Smooth muscle cell of the brain vasculature (primary cell): ENCODE measurements at regions not wholly inside any gene's neighbourhood (a gene's known extent, or its start where the extent isn't known, plus 50 kb on each side); places are given as distances from the start of the nearest gene placed in this dataset.

ENCODE experiments used
- DNase-seq: peaks from one replicate; pipeline ENCODE4 v3.0.0-alpha.2; 2012; ENCODE audit warnings: low read depth, low spot score

DNA sequence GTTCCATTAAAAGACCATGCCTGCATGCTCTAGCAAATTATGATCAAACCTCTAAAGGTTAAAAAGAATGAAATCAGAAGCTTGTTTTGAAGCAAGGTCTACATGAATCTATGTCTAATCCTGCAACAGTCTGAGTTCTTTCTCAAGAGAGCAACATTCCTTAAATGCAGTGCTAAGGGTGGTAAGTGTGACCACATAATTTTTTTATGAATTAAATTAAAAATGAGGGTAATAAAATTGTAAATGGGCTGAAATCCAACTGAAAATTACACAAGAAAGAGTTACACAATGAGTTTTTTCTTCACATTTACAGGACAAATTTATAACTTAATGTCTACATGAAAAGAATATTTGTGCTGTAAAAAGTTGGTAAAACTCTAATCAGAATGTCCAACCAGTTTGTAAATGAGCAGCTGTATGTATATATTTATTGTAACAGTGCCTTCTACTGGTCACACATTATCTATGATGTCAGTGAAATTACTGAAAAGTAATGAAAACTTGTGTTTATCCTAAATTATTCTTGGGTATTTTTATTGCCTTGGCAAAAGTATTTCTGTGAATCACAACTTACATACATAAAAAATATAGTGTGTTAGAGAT lies 336.3 kb upstream of the PITX2 start:
- no peak for DNase-seq

DNA sequence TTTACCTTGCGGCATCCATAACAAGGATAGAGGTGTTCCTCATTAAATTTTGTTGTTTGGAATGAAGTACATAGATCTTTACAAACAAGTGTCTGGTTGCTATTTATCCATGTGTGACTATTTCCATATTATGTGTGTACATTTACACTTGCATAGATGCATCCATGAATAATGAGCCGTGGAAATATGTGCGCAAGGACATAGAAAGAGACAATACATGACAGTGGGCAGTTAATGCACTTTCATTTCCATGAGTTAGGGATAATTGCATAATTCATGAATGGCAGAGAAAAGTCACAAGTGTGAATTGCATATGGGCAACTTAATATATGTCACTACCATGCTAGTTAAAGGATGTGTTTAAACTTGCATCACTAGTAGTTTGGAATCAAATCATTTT lies 338.2 kb upstream of the PITX2 start:
- DNase-seq: no peak

DNA sequence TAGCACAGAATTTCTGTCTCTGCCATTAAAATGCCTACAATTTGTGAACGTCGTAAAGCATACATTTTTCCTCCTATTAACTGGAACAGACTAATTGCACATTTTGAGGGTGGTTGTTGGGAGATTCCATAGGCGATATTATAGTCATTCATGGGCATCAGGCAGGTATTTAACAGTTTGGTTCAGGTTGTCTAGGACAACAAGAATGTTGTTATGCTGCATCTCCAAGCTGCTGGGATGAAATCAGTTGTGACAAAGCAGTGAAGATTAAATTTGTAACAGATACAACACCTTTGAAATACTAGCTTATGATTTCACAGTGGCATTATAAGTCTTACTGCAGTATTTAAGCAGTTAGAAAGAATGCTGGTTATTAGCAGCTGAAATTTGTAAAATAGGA lies 339.7 kb upstream of the PITX2 start:
- no peak for DNase-seq

DNA sequence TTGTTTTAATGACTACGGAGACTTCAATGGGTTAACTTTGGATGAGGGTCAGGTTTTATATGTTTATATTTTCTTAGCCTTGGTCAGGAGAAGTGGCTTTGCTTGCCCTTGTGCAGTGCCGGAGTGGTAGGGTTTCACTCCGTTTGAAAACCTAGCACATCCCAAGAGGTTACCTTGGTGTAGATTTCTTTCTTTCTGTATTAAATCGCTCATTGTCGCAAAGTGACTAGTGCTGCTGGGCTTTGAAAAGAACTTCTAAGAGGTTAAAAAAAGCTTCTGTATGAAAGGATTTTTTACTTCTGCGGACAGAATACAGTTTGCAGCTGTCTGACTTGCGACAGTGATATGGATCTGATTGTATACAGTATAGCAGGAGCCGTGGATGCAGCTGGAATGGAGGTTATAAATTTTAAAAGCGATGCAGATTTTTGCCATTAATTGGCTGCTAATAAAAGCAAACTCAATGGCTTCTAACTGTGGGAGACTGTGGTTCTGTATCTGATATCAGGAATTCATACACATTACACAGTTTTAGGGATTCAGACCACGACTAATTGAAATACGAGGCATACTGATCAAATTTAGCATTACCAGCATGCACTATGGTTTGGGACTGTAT lies 340.9 kb upstream of the PITX2 start:
- no peak for DNase-seq

DNA sequence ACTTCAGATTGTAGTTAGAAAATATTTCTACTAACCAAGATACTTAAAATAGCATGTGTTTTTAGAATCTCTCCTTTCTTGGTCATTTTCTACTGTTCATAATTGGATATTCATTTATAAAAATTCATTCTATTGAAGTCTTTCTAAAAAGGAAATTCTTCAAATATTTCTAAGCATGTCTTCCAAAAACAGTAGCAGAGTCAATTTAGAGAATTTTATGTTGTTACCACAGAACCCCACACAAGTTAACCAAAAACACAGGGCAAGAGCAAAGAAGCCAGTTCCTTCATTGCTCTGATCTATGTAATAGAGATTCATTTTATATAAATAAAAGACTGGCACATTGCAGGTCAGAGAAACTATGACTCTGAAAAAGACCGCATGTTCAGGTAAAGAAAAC lies 345.1 kb upstream of the PITX2 start:
- DNase-seq: no peak

DNA sequence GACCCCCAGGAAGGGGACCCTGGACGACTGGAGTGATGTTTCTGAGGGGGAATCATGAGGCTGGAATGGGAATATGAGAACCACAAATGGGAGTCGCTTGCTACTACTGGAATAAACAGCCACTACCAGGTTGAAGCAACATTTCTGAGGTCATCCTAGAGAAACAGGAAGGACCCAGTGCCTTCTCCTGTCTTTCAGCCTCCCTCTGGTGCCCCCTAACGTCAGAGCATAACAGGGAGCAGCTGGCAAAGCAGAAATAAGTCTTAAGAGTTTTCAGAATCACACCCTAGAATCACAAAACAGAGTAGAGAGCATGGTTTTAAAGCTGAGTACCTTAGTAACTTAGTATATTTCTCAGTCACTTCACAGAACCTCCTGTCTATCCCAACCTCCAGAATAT lies 347.8 kb upstream of the PITX2 start:
- no peak for DNase-seq

DNA sequence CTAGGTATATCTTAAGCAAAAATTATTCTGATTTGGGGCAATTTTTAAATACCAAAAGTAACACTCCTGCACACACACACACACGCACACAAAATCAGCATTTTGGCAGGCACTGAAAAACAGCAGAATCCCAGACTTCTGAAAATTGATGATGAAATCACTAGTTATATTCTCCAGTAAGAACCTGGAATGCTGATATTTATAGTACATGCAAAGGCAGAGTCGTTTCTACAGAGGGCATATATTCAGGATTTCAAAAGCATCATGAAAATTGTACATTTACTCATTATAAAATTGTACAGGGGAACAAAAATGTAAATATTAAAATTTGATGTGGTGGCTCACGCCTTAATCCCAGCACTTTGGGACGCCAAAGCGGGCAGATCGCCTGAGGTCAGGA lies 352.5 kb upstream of the PITX2 start:
- DNase-seq: no peak

DNA sequence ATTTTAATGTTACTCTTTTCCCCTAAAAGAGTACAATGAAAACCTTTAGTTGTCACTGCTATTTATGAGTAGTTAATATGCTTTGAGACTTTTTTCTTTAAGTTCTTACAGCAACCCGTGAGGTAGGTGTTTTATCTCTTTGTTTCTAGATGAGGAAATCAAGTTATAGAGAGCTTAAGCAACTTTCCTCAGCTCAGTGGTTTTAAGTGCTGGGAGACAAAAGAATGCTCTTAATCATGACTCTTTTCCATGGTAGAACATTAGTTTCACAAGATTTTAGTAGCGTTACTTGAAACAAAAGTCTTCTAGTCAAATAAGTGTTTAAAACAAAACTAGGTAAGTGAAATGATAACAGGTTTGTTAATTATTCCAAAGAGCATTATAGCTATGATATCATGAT lies 354.7 kb upstream of the PITX2 start:
- no peak for DNase-seq

DNA sequence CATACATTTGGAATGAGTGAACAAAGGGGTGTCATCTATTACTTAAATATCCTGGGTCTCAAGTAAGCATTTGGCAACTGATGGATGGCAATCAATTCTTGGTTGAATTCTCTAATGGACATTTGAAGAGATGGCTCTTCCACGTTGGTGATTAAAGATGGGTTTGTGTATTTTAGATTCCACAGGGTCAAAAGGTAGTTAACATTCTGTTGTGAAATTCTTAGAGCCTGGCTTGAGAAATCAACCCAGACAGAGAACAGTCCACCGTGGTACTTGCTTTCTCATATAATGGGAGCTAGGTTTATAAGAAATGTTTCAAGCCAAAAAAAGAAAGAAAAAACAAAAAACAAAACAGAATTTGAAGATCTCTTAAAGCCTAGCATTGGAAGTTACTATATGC lies 355.9 kb upstream of the PITX2 start:
- no peak for DNase-seq

DNA sequence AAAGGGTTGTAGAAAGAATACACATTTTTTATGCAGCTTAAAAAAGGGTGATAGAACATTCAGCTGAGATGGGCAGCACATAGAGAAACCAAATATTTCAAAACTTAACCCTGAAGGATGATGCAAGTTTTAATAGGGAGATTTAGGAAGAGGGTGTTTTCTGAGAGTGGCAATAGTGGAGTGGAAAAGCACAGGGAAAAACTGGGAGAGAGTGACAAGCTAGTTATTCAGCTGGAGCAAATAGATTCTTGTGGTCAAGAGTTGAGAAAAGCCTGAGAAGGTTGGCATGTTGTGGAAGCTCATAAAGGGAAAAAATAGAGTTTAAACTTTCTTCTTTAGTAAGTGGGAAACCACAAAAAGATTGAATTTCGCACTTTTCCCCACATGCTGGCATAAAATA lies 359.6 kb upstream of the PITX2 start:
- no peak for DNase-seq

DNA sequence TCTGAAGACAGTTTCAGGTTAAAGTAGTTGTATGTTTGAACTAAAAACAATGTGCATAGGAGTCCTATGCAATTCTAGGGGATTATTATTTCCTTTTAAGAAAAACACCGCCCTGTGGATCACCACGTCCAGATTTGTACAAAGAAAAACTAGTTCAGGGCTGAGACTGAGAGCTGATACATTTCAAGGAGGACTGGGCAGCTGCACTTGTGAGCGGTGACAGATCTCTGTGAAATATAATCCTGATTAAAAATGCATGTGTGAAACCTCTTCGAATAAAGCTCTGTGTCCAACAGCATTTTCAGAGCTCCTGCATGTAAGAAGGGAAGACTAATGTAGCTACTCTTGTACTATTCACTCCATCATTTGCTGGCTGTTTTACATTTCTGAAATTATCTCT lies 365.8 kb upstream of the PITX2 start:
- no peak for DNase-seq

DNA sequence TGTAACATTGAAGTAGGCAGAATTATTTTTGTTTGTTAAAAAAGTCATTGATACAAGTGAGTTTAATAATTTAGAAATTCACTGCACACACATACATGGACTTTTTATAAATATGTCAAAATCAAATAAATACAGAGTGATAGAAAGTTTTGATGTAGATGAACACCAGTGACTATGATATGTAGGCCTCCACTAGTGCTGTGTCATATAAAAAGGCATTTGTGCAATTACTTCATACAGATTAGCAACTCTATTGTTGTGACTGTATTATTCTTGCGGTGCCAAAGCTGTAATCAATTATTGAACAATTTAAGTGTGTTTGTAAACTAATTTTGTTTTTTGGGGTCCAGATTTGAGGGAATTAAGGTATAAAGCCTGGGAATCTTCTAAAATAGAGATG lies 366.2 kb upstream of the PITX2 start:
- DNase-seq: no peak

DNA sequence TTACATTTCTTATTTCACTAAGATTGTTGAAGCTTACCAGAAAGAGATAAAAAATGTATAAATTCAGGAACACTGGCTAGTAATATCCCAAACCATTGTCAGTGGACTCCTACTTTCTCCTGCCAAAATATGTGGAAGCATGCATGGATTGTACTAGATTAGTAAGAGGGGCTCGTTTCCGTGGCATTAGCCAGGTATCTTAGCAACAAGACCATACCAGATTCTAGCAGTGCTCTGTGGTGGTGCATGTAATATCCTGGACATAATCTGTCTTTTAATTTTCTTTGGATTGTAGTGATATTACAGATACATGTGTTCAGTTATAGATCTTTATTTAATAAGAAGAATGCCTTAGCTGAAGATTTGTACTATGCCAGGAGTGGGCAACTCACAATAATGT lies 371.9 kb upstream of the PITX2 start:
- DNase-seq: no peak

DNA sequence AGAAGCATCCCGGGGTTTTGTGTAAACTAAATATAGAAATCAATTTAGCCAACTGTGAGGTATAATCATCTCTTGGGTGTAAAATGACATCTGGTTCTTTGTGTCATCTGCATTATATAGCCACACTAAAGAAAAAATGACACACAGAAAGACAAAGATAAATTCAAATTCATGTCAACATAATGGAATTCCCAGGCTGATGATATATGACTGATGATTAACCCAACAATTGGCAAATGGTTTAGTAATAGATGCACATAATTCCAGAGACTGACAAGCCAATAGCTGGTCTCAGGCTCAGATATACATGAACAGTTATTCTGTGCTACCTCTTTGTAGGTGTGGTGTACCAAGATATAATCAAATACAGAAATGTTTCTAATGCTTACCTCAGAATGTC lies 375.4 kb upstream of the PITX2 start:
- DNase-seq: no peak

DNA sequence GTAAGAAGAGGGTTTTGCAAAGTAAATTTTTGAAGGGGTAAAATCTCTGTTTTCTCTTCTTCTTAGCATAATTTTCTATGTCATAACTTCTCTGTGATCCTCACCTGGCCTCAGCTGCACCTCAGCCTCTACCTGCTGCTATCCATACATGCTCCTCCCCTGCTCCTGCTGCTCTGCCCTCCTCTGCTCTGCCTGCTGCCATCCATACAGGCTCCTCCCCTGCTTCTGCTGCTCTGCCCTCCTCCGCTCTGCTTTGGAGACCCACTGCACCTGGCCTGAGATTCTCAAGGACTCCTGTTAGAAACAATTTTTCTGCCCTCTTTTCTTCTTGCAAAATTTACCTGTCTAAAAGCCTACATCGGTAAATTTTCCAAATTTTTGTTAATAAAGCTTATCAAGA lies 388.6 kb upstream of the PITX2 start:
- no peak for DNase-seq

DNA sequence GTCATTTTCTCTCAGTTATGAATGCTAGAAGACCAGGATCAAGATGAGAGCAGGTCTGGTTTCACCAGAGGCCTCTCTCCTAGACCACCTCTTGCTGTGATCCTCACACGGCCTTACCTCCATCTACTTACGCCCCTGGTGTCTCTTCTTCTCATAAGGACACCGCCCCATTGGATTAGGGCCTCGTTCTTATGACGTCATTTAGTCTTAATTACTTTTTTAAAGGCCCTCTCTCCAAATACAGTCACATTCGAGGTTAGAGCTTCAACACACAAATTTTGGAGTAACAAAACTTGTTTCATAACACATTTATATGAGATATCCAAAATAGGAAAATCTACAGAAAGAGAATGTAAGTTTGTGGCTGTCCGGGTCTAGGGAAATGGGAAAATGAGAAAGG lies 391.0 kb upstream of the PITX2 start:
- DNase-seq: no peak

DNA sequence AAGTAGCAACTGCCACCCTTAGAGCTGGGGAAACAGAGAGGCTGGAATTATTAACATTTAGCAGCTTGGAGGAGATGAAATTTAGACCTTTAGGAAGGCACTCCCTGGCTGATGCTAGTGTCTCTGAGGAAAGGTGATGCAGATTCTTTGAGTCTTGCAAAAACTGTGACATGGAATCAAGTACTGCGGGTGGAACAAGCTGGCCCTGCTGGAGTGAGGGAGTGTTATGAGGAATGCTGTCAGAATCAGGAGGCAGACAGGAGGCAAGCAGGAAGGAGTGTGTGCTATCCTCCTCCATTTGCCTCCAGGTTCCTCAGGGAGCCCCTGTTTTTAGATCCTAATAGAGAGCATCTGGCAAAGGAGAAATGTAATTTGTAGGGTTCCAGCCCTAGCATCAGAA lies 391.7 kb upstream of the PITX2 start:
- no peak for DNase-seq

DNA sequence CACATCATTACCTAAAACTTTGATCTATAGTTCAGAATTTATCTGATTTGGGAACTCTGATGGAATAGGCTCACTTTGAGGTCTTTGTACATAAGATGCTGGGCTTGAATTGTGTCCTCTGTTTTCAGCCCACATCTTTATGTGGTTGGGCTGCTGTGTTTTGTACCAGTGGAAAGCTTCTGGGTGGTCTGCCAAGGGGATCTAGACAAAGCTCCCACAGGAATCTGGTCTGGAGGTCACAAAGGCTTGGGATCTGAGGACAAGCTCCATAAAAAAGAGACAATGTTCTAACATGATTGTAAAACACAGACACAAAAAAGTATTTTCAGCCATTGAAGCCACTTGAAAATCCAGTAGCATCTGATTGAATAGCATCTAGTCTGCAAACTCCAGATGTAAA lies 393.5 kb upstream of the PITX2 start:
- DNase-seq: no peak

DNA sequence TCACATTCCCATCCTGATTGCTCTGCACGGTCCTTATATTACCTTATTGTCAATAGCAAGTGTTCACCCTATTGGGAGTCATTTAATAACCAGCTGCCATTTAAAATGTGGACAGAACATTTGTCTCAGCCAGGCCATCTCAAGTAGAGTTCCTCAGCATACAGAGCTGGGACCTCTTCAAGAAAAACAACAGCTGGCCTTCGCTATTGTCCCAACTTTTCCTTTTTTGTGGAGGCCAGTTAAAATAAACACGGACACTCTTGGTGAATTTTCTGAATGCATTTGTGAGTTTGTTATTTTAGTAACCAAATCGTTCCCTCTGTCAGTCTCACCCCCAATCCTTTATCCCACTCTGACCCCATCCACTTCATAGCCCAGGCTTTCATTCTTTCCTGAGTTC lies 395.3 kb upstream of the PITX2 start:
- DNase-seq: no peak

DNA sequence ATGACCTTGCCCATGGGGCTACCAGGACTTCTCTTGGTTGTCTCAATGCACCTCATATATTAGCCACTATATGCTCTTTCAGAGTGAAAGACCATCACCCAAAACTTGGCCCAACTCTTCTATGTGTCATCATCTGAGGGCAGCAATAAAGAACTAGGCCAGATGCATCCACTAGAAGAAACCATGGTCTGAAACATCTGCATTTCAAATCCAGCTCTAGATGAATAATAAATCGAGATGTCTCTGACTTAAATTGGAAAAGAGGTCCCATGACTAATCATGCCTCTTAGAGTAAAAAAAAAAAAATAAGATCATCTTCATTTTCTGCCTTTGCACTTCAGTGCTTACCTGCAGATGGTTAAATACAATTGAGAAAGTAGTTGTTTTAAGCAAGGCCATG lies 397.6 kb upstream of the PITX2 start:
- DNase-seq: no peak

DNA sequence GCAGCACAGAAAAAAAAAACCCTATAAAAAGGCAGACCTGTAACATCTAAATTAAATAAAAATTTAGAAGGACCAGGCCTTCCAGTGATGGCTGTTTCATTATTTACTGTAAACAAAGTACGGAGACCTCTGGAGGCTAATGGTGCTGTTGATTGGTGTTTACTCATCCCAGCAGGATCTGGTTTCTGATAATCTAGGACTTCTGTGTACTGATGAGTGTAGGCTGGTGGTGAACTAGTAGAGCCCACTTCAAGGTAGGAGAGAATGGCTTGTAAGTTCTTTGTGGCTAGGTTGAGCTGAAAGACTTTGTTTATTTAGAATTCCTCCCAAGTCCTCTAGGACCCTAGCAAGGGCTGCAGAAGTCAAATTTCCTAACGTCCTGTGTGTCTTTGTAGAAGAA lies 398.1 kb upstream of the PITX2 start:
- DNase-seq: no peak

DNA sequence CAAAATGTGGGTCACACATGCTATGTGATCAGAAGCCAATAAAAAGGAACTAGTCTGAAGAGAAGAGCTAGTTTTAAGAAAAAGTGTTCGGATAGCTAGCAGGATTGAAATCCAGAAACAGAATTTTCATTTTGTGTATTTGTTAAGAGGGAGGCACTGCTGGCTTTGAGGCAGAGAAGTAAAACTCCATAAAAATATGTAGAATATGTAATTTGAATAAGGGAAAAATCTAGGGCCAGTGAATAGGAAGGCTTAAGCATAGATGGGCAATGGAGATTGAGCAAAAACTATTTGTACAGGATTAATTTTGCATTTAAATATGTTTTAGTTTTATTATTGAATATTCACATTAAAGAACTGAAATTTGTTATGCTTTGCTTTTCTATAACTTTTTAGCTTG lies 399.9 kb upstream of the PITX2 start:
- no peak for DNase-seq

DNA sequence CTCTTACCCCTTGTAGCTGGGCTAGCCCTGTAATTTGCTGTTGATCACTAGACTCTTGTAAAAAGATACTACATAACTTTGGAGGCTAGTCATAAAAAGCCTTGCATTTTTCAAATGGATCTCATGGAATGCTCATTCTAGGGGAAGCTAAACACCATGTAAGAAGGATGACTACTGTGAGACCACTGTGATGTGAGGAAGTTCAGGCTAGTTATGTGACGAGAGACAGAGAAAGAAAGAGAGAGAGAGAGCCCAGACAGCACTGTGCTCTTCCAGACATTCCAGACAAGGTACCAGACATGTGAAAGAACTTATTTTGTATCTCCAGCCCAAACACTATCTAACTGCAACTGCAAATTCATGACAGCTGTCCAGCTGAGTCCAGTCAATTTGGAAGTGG lies 404.6 kb upstream of the PITX2 start:
- DNase-seq: no peak

DNA sequence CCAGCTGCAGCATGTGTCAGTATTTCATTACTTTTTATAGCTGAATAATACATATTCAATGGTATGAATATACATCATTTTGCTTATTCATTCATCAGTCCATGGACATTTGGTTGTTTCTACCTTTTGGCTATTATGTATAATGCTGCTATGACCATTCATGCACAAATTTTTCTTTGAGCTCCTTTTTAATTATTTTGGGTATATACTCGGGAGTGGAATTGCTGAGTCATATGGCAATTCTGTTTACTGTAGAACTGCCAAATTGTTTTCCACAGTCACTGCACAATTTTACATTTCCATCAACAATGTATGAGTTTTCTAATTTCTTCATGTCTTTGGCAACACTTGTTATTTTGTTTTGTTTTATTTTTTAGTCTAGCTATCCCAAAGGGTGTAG lies 405.9 kb upstream of the PITX2 start:
- DNase-seq: no peak
